ENCODE measurements at regions not wholly inside any gene's neighbourhood (a gene's known extent, or its start where the extent isn't known, plus 50 kb on each side); places are given as distances from the start of the nearest gene placed in this dataset.
"Not testable (repeated sequence)": the region's sequence is repeated elsewhere in the genome, so short reads cannot be mapped to it uniquely, and the experiment has no call there.

DNA sequence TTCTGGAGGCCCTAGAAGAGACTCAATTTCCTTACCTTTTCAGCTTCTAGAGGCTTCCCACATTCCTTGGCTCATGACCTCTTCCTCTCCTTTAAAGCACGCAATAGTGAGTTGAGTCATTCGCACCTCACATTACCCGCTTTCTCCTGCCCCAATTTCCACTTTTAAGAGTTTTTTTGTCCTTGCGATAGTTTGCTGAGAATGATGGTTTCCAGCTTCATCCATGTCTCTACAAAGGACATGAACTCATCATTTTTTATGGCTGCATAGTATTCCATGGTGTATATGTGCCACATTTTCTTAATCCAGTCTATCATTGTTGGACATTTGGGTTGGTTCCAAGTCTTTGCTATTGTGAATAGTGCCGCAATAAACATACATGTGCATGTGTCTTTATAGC lies 284.5 kb upstream of the POF1B start:
- H3K14ac ChIP-seq (ENCODE audit: insufficient read length); H3K23me2 ChIP-seq (ENCODE audit: low read depth, low read length); H3K4me3 ChIP-seq (ENCODE audit: extremely low read depth in 1 of 4, insufficient read depth in 2 of 4, low read depth in 3 of 4, low read length in 4 of 4); H3K79me1 ChIP-seq (ENCODE audit: low read depth, low read length); H3K4ac ChIP-seq (replicated peaks; ENCODE audit: insufficient read length, low read depth, low read length); CTCF ChIA-PET (ENCODE audit: partially characterized antibody); H2BK120ac ChIP-seq (replicated peaks; ENCODE audit: low read depth, low read length); H3K18ac ChIP-seq (ENCODE audit: extremely low read depth, low read length); H3K27me3 ChIP-seq (replicated peaks in 1 of 4; ENCODE audit: control insufficient read depth in 3 of 4, extremely low read depth in 1 of 4, insufficient read depth in 3 of 4, low read length in 3 of 4); H2BK5ac ChIP-seq (ENCODE audit: low read depth, low read length); H3K4me1 ChIP-seq (replicated peaks in 1 of 4; ENCODE audit: control insufficient read depth in 3 of 4, insufficient read depth in 4 of 4, low read length in 3 of 4); H2BK12ac ChIP-seq (ENCODE audit: low read depth, low read length); POLR2A ChIA-PET (ENCODE audit: partially characterized antibody); H3K36me3 ChIP-seq (ENCODE audit: control insufficient read depth in 2 of 4, insufficient read depth in 4 of 4, low read length in 3 of 4); H3K9ac ChIP-seq (replicated peaks in 1 of 4; ENCODE audit: extremely low read depth in 1 of 4, low read depth in 3 of 4, low read length in 3 of 4); H2BK15ac ChIP-seq (ENCODE audit: low read length); H2AFZ ChIP-seq (ENCODE audit: low read length); FAIRE-seq; H3K4me2 ChIP-seq (ENCODE audit: insufficient read depth in 1 of 2, low read depth in 2 of 2, low read length in 2 of 2); H3K27ac ChIP-seq (ENCODE audit: low read depth, low read length); H3K9me3 ChIP-seq (ENCODE audit: insufficient read depth in 2 of 2, low read depth in 1 of 2, low read length in 1 of 2); H4K5ac ChIP-seq (ENCODE audit: insufficient read length, low read depth, low read length); H2BK20ac ChIP-seq (ENCODE audit: low read length); H3K79me2 ChIP-seq (ENCODE audit: control insufficient read depth in 1 of 2, insufficient read depth in 2 of 2, low read length in 2 of 2); H2AK5ac ChIP-seq (ENCODE audit: low read depth, low read length); DNase-seq (ENCODE audit: low read depth in 1 of 2, low spot score in 2 of 2); H4K91ac ChIP-seq (replicated peaks; ENCODE audit: insufficient read length, low read length); H4K8ac ChIP-seq (ENCODE audit: extremely low read depth, insufficient read depth, low read length); H4K20me1 ChIP-seq (replicated peaks in 1 of 2; ENCODE audit: control insufficient read depth in 1 of 2, insufficient read depth in 2 of 2, low read length in 2 of 2); H3K56ac ChIP-seq (replicated peaks; ENCODE audit: insufficient read length, low read depth, low read length); H3K23ac ChIP-seq (ENCODE audit: insufficient read length): not testable (repeated sequence)
- 94% methylated on average over 4 of the region's 5 CpGs; no CpG with 5 or more reads in 1 of the 2 experiments for WGBS, 2 experiments (ENCODE audit: extremely low coverage in 1 of 2, insufficient coverage in 1 of 2, insufficient read length in 1 of 2, insufficient replicate concordance in 2 of 2, low coverage in 1 of 2, low lambda C conversion rate in 2 of 2, missing lambda C conversion rate in 1 of 2)
